ENCODE measurements at regions not wholly inside any gene's neighbourhood (a gene's known extent, or its start where the extent isn't known, plus 50 kb on each side); places are given as distances from the start of the nearest gene placed in this dataset.

GRCh38 chr12:46948936-46949545 is 123.2 kb upstream of the SLC38A4 start:
- no peaks in the 10 kb centered on the region for H3K4me1 ChIP-seq
- H3K4me3 ChIP-seq = no peak overlapping the region
- H3K27ac ChIP-seq = no peak overlapping the region
- TF ChIP-seq, protein P1, sequence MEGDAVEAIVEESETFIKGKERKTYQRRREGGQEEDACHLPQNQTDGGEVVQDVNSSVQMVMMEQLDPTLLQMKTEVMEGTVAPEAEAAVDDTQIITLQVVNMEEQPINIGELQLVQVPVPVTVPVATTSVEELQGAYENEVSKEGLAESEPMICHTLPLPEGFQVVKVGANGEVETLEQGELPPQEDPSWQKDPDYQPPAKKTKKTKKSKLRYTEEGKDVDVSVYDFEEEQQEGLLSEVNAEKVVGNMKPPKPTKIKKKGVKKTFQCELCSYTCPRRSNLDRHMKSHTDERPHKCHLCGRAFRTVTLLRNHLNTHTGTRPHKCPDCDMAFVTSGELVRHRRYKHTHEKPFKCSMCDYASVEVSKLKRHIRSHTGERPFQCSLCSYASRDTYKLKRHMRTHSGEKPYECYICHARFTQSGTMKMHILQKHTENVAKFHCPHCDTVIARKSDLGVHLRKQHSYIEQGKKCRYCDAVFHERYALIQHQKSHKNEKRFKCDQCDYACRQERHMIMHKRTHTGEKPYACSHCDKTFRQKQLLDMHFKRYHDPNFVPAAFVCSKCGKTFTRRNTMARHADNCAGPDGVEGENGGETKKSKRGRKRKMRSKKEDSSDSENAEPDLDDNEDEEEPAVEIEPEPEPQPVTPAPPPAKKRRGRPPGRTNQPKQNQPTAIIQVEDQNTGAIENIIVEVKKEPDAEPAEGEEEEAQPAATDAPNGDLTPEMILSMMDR (IDR thresholded peaks at IDR 0.05) = no peak
- no peak for TF ChIP-seq POLR2A (IDR thresholded peaks at IDR 0.05)
- H3K27me3 ChIP-seq = no peaks in the 10 kb centered on the region
- no peaks in the 10 kb centered on the region for H3K9me3 ChIP-seq
- no peak for DNase-seq
- H3K36me3 ChIP-seq = no peaks in the 10 kb centered on the region

DNA sequence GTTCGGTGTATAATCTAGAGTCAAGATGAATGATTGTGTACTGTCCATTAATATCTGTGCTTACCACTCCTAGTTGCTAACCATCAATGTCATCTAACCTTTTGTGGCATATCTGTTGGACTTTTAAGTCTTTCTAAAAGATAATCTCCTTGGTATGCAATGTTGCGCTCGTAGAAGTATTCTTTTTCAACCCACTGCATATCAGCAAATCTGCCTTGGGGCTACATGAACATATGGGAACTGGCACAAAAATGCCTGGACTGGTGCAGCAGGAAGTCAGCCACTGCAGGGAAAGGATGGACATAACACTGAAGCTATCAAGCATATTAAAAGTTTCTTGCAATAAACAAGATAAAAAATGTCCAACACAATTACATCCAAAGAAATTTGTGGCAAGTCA is 124.3 kb upstream of the SLC38A4 start:
- Histone ChIP-seq H3K27me3 (no peaks in the 10 kb centered on the region), H3K9me3 (no peaks in the 10 kb centered on the region), H3K27ac (no peak overlapping the region), H3K4me1 (no peaks in the 10 kb centered on the region), H3K4me3 (no peak overlapping the region), H3K36me3 (no peaks in the 10 kb centered on the region)
- no peak for DNase-seq
- TF ChIP-seq, protein P1 (IDR thresholded peaks at IDR 0.05) = no peak
- TF ChIP-seq POLR2A (IDR thresholded peaks at IDR 0.05) = no peak

- no peaks in the 10 kb centered on the region for H3K9me3 ChIP-seq
- DNase-seq = no peak
- no peak overlapping the region for H3K27ac ChIP-seq
- H3K36me3 ChIP-seq = no peaks in the 10 kb centered on the region
- no peaks in the 10 kb centered on the region for H3K4me1 ChIP-seq
- TF ChIP-seq, protein P1 (IDR thresholded peaks at IDR 0.05) = no peak
- TF ChIP-seq POLR2A (IDR thresholded peaks at IDR 0.05) = no peak
- H3K27me3 ChIP-seq = no peaks in the 10 kb centered on the region
- no peak overlapping the region for H3K4me3 ChIP-seq
Observed at GRCh38 chr12:46952880-46953483, 126.4 kb upstream of the PCED1B start.

GRCh38 chr12:46956451-46957035 is 122.9 kb upstream of the PCED1B start:
- TF ChIP-seq, protein P1 (IDR thresholded peaks at IDR 0.05) = no peak
- no peak for TF ChIP-seq POLR2A (IDR thresholded peaks at IDR 0.05)
- no peak for DNase-seq
- Histone ChIP-seq H3K4me3 (no peak overlapping the region), H3K9me3 (no peaks in the 10 kb centered on the region), H3K27ac (no peak overlapping the region), H3K36me3 (no peaks in the 10 kb centered on the region), H3K27me3 (no peaks in the 10 kb centered on the region), H3K4me1 (no peaks in the 10 kb centered on the region)

- no peak for DNase-seq
- TF ChIP-seq, protein P1 (IDR thresholded peaks at IDR 0.05) = no peak
- TF ChIP-seq POLR2A (IDR thresholded peaks at IDR 0.05) = no peak
- Histone ChIP-seq H3K27ac (no peak overlapping the region), H3K27me3 (no peaks in the 10 kb centered on the region), H3K36me3 (no peaks in the 10 kb centered on the region), H3K4me1 (no peaks in the 10 kb centered on the region), H3K9me3 (no peaks in the 10 kb centered on the region), H3K4me3 (no peak overlapping the region)
Observed at GRCh38 chr12:46958053-46958452, 121.4 kb upstream of the PCED1B start.

All from Peyer's patch (tissue), 4 donors.